ENCODE measurements at regions not wholly inside any gene's neighbourhood (a gene's known extent, or its start where the extent isn't known, plus 50 kb on each side); places are given as distances from the start of the nearest gene placed in this dataset.

DNA sequence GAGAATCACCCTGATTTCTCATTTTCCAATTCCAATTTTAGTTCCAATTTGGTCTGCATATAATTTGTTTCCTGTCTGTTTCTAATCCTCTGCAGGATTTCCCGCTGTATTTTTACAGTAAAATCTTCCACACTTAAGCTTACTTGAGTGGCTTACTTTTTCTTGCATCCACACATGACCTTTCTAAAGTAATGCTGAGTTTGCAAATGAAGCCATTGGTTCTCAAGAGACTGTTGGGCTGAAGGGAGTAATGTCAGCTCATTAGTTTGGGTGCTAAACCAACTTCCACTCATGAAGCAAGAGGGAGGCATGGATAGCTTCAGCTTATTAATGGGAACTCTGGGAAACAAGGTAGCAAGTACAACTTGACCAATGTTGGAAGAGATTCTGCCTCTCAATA, 146.4 kb downstream of the SNX10 start:
- no peak for ATAC-seq
- Histone ChIP-seq H3K36me3 (ENCODE audit: control insufficient read depth, insufficient read depth, low read length) (no peaks in the 10 kb centered on the region), H3K4me2 (ENCODE audit: insufficient read depth, low read length) (no peak overlapping the region), H3K27me3 (ENCODE audit: control insufficient read depth in 2 of 2, insufficient read depth in 2 of 2, low read length in 2 of 2) (no peaks in the 10 kb centered on the region), H4K20me1 (replicated peaks; ENCODE audit: control insufficient read depth, insufficient read depth, low read length) (no peaks in the 10 kb centered on the region), H2AFZ (ENCODE audit: low read depth, low read length) (no peak overlapping the region), H3K4me3 (no peak overlapping the region), H3K4me1 (replicated peaks in 1 of 2; ENCODE audit: control insufficient read depth in 2 of 2, insufficient read depth in 2 of 2, low read length in 2 of 2) (peaks cover 0 to 9% of the 10 kb centered on the region in 2 experiments; a peak in 2 of 5 replicates), H3K9me1 (ENCODE audit: control insufficient read depth, insufficient read depth, low read length) (no peaks in the 10 kb centered on the region), H3K9me3 (replicated peaks; ENCODE audit: control insufficient read depth, insufficient read depth, low read depth, low read length) (no peaks in the 10 kb centered on the region; the same call in 1 of the 2 replicates), H3K79me2 (ENCODE audit: control insufficient read depth, insufficient read depth, low read length) (no peaks in the 10 kb centered on the region), H3K27ac (ENCODE audit: extremely low read depth, low read depth, low read length) (no peak overlapping the region), H3K9ac (ENCODE audit: insufficient read depth in 1 of 2, low read depth in 2 of 2, low read length in 2 of 2) (no peak overlapping the region)
- BruUV-seq (replicated peaks): no TSS peak
- CTCF ChIA-PET (ENCODE audit: low intra/inter-chr PET ratio): no interaction called here
- 38% methylated on average over 1 of the region's 1 CpG for WGBS (ENCODE audit: insufficient coverage, low coverage, missing lambda C conversion rate)
- FAIRE-seq: no peak
- DNase-seq (ENCODE audit: extremely low read depth in 1 of 4, low spot score in 3 of 4): no peak
- in situ Hi-C loops (cut with MboI) (no loop called here), intact Hi-C loops (cut with micrococcal nuclease) (no loop called here)
- POLR2A ChIA-PET: interaction anchor here (0.7 to 1.9 kb wide), 2 partner anchors 9 to 576 kb away, joined by 4 to 7 read pairs; no protein-coding TSS in a partner anchor
- no peak for TF ChIP-seq ZNF707 (CRISPR knock-in tag; conservative IDR thresholded peaks at IDR 0.05)
- no peak for TF ChIP-seq SMAD3 (CRISPR knock-in tag; conservative IDR thresholded peaks at IDR 0.05)
- peak; percentile 67 for TF ChIP-seq C11orf30 (IDR thresholded peaks at IDR 0.05; ENCODE audit: low read depth)
- TF ChIP-seq, protein P1, sequence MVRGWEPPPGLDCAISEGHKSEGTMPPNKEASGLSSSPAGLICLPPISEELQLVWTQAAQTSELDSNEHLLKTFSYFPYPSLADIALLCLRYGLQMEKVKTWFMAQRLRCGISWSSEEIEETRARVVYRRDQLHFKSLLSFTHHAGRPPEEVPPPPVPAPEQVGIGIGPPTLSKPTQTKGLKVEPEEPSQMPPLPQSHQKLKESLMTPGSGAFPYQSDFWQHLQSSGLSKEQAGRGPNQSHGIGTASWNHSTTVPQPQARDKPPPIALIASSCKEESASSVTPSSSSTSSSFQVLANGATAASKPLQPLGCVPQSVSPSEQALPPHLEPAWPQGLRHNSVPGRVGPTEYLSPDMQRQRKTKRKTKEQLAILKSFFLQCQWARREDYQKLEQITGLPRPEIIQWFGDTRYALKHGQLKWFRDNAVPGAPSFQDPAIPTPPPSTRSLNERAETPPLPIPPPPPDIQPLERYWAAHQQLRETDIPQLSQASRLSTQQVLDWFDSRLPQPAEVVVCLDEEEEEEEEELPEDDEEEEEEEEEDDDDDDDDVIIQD (CRISPR knock-in tag; IDR thresholded peaks at IDR 0.05): no peak
- no peak for TF ChIP-seq CHCHD3 (CRISPR knock-in tag; IDR thresholded peaks at IDR 0.05)
- TF ChIP-seq NONO (IDR thresholded peaks at IDR 0.05; ENCODE audit: low read depth in 2 of 2, low read length in 1 of 2): no peak
- TF ChIP-seq RBM34 (IDR thresholded peaks at IDR 0.05; ENCODE audit: borderline replicate concordance, insufficient read depth, low read length): no peak
- TF ChIP-seq SREBF2 (CRISPR knock-in tag; IDR thresholded peaks at IDR 0.05): no peak
- no peak for TF ChIP-seq KAT8 (IDR thresholded peaks at IDR 0.05; ENCODE audit: low read depth)
- no peak for TF ChIP-seq EHMT2 (IDR thresholded peaks at IDR 0.05)
- no peak for TF ChIP-seq DIDO1 (tag; IDR thresholded peaks at IDR 0.05; ENCODE audit: low read depth)
- TF ChIP-seq ATF1 (CRISPR knock-in tag; IDR thresholded peaks at IDR 0.05): no peak
- TF ChIP-seq ATF1 (tag; IDR thresholded peaks at IDR 0.05): no peak
- TF ChIP-seq ZBTB17 (CRISPR knock-in tag; IDR thresholded peaks at IDR 0.05): no peak
- TF ChIP-seq KLF13 (tag; IDR thresholded peaks at IDR 0.05; ENCODE audit: borderline replicate concordance, low read depth): no peak
- no peak for TF ChIP-seq FOXA1 (IDR thresholded peaks at IDR 0.05; ENCODE audit: borderline replicate concordance)
- TF ChIP-seq RBM17 (IDR thresholded peaks at IDR 0.05; ENCODE audit: borderline replicate concordance, low read depth, low read length): no peak
- no peak for TF ChIP-seq CBX2 (IDR thresholded peaks at IDR 0.05; ENCODE audit: insufficient read depth, low read length, poor library complexity, severe bottlenecking)
- TF ChIP-seq ZFPM2 (CRISPR knock-in tag; IDR thresholded peaks at IDR 0.05): no peak
- no peak for TF ChIP-seq ETV1 (tag; conservative IDR thresholded peaks at IDR 0.05; ENCODE audit: low read depth)
- TF ChIP-seq TEAD2 (tag; IDR thresholded peaks at IDR 0.05): no peak
- no peak for TF ChIP-seq SNIP1 (IDR thresholded peaks at IDR 0.05; ENCODE audit: low read depth)
- no peak for TF ChIP-seq FOXO4 (CRISPR knock-in tag; IDR thresholded peaks at IDR 0.05)
- no peak for TF ChIP-seq MTF1 (CRISPR knock-in tag; IDR thresholded peaks at IDR 0.05; ENCODE audit: borderline replicate concordance)
- peak; percentile 45; the same call in 1 of the 2 replicates for TF ChIP-seq MAFG (tag; conservative IDR thresholded peaks at IDR 0.05)

All from K562 (cell line).